GM13976 (cell line): ENCODE measurements at regions not wholly inside any gene's neighbourhood (a gene's known extent, or its start where the extent isn't known, plus 50 kb on each side); places are given as distances from the start of the nearest gene placed in this dataset.

Source experiments
- DNase-seq: peaks from one replicate; pipeline ENCODE4 v3.0.0; 2012; ENCODE audit warnings: low spot score
- CTCF ChIP-seq: IDR thresholded peaks from 2 replicates; pipeline ENCODE4 v1.5.1; 2012; ENCODE audit warnings: borderline replicate concordance, mild to moderate bottlenecking; ENCODE audit not compliant: insufficient read depth; ENCODE audit errors: extremely low read depth, missing control alignments, control extremely low read depth
- in situ Hi-C: fragments of 300-500 bp; cut with MboI; formaldehyde crosslinking; loops from one replicate; pipeline ENCODE4 v1.12.0; 2022; ENCODE audit warnings: low sequenced_read_pairs, mixed read lengths, inconsistent platforms; ENCODE audit not compliant: unreplicated experiment

- no peak for TF ChIP-seq CTCF
- in situ Hi-C loops, result no loop called here
- DNase-seq, result no peak
Observed at GRCh38 chr13:22210134-22210930, 539.5 kb downstream of the FGF9 start.

GRCh38 chr13:22211876-22212275 is 541.0 kb downstream of the FGF9 start:
- in situ Hi-C loops, result no loop called here
- DNase-seq, result no peak
- no peak for TF ChIP-seq CTCF

- in situ Hi-C loops, result no loop called here
- DNase-seq, result no peak
- no peak for TF ChIP-seq CTCF
Observed at GRCh38 chr13:22212576-22212975, 541.7 kb downstream of the FGF9 start.

- DNase-seq, result no peak
- in situ Hi-C loops, result no loop called here
- no peak for TF ChIP-seq CTCF
Observed at GRCh38 chr13:22214184-22214583, 543.3 kb downstream of the FGF9 start.

GRCh38 chr13:22218797-22219196 is 547.9 kb downstream of the FGF9 start:
- DNase-seq, result no peak
- TF ChIP-seq CTCF, result no peak
- in situ Hi-C loops, result no loop called here

- in situ Hi-C loops, result no loop called here
- no peak for TF ChIP-seq CTCF
- DNase-seq, result no peak
Observed at GRCh38 chr13:22219709-22220108, 548.8 kb downstream of the FGF9 start.
